Muscle of arm (tissue), 1 donor: ENCODE measurements at regions not wholly inside any gene's neighbourhood (a gene's known extent, or its start where the extent isn't known, plus 50 kb on each side); places are given as distances from the start of the nearest gene placed in this dataset.

Experiments
- DNase-seq: peaks from one replicate; pipeline ENCODE4 v3.0.0-alpha.2; 2013

DNA sequence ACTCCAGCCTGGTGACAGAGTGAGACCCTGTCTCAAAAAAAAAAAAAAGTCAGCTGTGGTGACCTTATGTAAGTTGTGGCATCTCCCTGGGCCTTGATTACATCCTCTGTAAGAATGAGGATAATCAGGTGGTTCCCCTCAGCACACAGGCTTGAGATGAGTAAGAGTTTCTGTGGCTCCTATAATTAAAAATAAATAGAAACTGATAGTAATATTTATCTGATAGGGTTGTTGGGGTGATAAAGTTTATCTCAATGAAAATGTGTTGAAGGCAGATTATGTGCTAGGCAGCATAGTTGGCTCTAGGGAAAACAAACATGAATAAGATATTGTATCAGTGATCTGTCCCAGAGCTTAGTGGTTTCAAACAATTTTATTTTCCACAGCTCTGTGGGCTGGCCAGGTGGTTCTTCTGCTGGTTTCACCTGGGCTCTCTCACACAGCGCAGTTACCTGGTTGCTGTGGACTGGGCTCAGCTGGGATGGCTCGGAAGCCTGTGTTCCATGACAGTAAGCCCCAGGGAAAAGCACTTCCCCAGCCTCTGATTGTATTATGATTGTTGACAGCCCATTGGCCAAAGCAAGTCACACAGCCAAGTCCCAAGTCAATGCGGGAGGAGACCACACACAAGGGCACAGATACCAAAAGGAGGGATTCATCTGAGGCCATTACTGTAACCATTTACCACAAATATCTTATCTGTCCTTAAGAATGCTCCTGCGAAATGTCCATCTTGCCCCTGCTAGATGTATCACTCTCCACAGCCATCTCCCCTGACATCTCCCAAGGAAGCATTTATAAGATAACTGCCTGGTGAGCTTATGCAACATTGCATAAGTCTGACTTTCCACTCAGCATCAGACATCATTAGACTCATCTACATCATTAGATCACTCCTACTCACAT lies 151.7 kb downstream of the NUAK1 start:
- DNase-seq: no peak

DNA sequence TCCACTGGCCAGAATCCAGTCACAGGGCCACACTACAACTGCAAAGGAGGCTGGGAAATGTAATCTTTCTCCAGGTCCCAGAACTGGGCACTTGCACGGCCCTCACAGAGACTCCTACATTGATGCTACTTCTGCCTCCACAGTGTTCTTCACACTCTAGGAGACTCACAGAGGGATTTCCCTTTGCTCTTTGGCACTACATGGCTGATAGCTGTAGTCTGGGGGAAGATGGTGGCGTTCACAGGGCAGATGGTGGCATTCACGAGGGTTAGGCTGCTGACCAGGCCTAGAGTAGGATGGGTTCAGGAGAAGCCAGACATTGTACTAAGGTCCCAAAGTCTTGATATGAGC lies 151.1 kb downstream of the NUAK1 start:
- no peak for DNase-seq

DNA sequence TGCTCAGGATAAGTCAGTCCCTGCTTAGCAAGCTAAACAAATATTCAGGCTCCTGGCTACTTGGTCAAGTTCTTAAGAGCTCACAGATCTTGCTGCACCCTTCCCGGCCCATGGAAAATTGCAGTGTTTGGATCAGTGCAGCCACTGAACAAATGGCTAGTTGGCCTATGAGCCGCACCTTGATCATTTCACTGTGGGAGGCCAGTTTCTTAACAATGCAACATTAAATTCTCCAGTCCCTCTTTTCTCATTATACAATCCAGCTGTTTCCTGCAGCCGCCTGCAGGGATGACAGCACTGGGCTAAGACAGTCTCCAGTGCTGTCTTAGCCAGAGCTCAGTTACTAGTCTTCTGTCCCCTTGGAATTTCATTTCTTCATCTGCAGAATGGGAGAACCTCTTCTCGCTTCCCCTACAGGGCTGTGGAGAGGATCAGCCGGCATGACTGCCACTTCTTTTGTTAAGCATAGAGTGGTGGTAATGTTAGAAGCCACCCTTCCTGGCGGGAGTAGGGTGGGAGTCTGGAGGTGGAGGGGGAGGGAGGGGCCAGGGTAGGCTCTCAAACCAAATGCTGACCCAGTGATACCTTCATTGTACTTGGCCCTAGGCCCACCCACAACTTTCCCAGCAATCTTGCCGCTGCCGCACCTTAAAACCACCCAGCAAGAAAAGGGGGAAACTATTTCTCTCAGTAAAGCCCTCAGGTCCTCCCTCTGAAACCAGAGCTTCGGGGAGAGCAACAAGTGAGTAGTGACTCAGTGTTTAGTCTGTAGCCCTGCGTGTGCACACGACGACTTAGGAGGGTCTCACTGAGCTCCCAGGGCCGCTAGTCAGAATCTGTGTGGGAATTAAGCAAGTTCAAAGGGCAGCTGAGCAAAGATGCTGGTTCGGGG lies 145.7 kb downstream of the NUAK1 start:
- DNase-seq: peak; percentile 37

DNA sequence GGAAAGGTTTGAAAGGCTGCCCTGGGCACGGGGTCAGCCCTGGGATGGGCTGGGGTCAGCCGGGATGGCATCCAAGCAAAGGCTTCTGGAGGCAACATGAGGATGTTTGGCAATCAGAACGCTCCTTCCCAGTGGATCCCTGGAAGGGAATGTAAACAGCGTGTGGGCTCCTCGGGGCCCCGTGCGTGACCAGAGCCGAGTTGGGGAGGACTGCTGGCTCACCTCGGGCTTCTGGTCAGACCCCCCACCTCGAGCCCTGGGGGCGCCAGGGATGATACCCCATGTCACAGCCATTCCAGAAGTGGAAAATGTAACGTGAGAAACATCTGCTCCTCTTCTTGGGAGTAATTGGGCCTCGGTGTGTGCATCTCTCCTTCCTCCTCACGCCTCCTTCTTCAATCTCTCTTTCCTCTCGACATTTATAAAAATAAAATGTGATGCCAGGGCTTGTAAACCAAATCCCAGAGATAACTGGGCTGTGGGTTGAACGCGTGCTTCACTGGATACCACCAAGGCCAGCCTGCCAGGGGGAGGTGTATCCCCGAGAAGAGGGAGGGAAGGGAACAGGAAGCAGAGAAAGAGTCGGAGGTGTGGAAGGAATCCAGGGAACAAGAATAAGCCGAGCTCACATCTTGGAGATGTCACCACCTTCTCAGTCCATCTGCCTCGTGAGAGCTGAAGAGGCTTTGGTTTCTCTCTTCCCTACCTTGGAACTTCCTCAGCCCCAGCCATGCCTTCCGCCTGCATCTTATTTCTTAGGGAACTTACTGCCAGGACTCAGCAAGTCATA lies 144.8 kb downstream of the NUAK1 start:
- DNase-seq: no peak

DNA sequence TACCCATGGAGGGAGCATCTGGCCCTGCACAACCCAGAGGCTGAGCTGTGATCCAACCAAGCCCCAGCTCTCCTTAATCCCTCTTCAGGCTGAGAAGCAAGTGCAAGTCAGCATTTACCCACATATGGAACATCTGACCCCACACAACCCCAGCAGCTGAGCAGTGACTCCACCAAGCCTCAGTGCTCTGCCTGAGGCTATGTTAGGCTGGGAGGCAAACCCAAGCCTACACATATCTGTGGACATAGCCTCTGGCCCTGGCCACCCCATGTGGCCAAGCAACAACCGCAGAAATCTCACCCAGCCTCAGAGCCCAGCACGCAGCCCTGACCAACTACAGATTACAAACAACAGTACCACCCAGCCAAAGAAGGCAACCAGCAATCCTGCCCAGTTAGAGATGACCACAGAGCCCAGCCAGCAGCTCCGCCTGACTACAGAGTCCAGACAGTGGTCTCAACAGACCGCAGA lies 142.8 kb downstream of the NUAK1 start:
- DNase-seq: no peak

DNA sequence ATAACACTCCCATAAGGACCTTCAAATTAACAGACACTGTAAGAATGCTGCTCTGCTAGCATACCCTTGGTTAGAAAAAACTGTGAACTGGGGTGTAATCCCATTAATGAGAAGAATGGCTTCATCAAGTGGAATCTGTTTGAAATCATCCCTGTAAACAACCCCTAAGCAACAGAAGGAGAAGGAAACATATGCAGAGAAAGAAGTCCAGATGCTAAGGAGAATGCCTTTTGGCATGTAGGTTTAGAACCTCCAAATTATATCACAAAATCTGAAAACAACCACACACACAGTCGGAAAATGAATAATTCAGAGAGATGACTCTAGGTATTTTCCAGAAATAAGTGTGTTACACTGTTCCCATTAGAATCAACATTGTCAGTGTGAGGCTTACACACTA lies 140.2 kb downstream of the NUAK1 start:
- DNase-seq: no peak

DNA sequence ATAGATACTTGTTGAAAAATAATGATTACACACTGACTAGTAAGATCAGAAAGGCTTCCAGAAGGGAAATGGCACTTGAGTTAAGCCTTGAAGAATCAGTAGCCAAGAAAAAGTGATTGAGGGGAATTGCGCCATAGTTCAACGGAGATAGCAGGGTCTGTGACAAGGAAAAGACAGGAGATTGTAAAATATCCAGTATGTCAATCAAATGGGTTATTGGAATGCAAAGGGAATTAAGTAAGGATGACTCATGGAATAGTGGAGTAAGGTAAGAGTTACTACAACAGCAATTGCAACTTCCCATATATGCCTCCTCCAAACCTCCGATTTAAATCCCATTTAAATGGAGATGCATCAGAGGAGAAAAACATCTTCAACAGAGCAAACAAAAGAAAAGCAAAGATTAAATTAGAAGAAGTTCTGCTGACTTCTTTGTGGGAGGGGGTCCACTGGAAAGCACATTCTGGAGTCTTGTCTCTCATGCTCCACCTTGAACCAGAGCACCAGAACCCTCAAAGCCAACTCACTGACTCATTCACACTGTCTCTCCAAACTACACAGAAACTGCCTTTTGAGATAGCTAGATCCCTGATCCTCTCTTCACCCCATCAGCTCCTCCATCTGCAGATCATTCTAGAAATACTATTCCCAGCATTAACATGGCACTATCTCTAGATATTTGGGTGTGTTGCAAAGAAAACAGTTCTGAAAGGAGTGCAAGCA lies 138.2 kb downstream of the NUAK1 start:
- no peak for DNase-seq

DNA sequence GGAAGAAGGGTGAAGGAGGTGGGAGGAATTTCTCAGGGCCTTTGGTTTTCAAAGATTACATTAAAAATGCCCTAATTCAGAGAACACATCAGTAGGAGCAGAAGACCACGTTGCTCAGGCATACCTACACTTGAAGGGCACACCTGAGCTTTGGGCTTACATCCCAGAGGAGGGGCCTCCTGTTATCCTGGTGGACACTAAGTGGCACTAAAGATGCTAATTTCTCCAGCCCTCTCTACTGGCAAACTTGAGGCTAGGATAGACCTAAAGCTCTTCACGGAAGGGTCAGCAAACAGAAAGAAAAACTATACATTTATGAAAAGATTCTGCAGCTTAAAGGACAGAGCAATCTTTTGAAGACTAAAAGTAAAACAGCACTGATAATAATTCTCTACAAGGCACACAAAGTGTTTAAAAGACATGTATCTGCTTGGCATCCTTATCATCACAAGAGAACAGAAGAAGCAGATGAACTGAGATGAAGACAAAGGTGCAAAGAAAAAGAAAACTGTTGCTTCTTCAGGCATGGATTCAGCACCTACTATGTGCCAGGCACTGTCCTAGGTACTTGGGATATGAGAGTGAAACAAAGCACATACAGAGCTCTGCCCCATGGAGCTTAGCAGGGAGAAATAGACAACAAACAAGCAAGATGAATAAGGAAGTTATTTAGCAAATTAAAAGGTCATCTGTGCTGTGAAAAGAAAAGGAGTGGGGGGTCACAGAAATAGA lies 137.5 kb downstream of the NUAK1 start:
- no peak for DNase-seq

DNA sequence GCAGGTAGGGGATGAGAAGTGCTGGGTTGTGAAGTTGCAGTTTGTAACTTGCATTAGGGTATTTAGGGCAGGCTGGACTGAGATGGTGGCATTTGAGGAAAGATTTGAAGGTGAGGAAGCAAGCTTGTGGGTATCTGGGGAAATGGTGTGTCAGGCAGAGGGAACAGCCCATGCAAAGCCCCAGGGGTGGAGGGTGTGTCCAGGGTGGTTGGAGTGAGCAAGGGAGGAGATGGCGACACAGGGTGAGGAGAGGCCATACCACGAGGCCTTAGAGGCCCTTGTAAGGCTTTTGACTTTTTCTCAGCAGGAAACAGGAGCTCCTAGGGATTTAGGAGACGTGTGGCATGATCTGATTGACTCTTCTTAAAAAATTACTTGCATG lies 136.9 kb downstream of the NUAK1 start:
- no peak for DNase-seq

DNA sequence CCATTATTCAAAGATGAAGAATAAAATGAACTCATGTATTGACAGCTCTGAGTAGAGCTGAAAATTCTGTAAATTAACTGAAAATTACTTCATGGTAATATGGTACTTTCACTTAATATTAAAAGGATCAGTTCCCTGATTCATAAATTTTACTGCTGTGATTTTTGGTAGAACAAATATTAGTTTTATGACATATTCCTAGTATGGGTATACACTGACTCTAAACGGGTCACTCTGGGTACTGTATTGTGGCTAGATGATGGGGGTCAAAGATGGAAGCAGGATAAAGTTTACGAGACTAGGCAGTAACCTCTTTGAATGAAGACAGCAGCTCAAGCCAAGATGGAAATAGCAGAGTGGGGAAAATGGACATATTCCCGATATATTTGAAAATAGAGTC lies 135.5 kb downstream of the NUAK1 start:
- DNase-seq: no peak

DNA sequence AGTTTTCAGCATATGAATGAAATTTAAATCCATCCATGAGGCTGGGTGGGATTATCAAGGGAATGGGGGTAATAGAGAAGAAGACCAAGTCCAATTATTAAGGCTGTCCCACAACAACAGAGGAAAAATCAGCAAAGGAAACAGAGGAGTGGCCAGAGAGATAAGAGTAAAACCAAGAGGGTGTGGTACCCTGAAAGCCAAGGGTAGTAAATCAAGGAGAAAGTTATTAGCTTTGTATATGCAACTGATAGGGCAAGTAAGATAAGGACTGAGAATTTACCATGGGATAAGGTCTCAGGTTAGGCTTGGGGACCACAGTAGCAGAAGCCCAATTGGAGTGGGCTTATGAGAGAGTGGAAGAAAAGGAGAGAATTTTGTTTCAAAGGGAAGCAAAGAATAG lies 134.5 kb downstream of the NUAK1 start:
- no peak for DNase-seq

DNA sequence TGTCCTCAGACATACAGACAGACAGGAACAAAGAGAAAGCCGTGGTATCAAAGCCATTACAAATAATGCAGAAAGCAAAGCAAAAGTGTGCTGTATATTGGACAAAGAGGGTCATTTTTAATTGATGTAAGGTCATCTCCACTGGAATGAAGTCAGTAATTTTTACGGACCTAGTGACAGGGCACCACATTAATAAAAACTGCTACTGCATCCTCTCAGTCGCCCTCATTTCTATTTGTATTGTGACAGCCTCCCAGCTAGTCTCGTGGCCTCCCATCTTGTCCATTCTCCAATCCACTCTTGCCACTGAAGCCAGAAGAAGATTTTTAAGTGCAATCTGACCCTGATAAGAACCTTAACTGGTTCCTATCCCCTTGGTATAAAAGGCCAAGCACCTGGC lies 132.4 kb downstream of the NUAK1 start:
- no peak for DNase-seq

DNA sequence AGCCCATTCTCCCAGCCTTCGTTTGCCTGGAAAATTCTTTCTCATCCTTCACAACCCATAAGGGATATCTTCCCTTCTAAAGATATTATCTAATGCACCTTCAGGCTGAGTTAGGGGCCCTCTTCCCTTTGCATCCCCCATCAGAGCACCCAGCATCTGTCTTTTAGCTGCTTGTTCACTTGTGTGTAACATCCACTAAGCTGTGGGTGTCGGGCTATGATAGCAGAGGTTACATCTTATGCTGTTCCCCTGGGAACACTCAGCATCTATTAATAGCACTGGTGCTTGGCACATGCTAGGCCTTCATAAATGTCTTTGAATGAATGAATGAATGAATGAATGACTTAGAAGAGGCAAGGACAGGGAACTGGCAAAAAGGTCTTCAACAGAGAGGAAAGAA lies 131.8 kb downstream of the NUAK1 start:
- no peak for DNase-seq

DNA sequence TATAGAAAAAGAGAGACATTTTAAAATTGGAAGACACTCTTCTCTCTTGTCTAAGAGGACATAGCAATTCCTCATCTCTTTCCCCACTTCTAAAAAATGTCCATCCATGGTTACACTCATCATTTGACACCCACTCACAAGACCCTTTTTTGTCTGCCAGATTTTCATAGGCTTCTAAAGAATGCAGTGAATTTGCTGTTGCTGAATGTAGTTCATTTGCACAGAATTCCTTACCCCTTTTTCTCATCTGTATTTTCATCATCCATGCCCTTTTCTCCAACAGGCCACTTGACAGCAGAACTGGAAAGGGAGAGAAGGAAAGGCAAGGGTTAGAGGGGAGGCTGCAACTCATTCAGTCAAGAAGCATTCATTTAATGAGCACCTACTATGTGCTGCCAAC lies 128.0 kb downstream of the NUAK1 start:
- no peak for DNase-seq
